Gastrocnemius medialis (tissue), 4 donors: ENCODE measurements at regions not wholly inside any gene's neighbourhood (a gene's known extent, or its start where the extent isn't known, plus 50 kb on each side); places are given as distances from the start of the nearest gene placed in this dataset.

ENCODE experiments used
- ATAC-seq, 2 donors: fragments of 150-250 bp; one replicate each; pipeline ENCODE4 v1.9.1; 2016
- DNase-seq, 2 donors: peaks; one replicate each; pipeline ENCODE4 v3.0.0-alpha.2; 2019
- H3K27ac ChIP-seq, 4 donors: fragments of 200-600 bp; sonication (generic); 1 replicate in 1 of 4; 2 replicates in 3 of 4; pipeline ENCODE4 v1.5.1; 2016 to 2018; ENCODE audit warnings: mild to moderate bottlenecking in 2 of 4, moderate library complexity in 1 of 4
- H3K27me3 ChIP-seq, 3 donors: fragments of 200-600 bp; sonication (generic) in 2 of 3; 1 replicate in 1 of 3; 2 replicates in 2 of 3; pipeline versions ENCODE4 v1.5.1 to v1.6.0; 2016 to 2019; ENCODE audit warnings: mild to moderate bottlenecking in 1 of 3, moderate library complexity in 1 of 3
- H3K36me3 ChIP-seq, 2 donors: fragments of 200-600 bp; sonication (generic) in 1 of 2; one replicate each; pipeline ENCODE4 v1.5.1; 2017 to 2018
- H3K4me1 ChIP-seq, 2 donors: fragments of 200-600 bp; sonication (generic) in 1 of 2; one replicate each; pipeline ENCODE4 v1.5.1; 2016 to 2017; ENCODE audit warnings: mild to moderate bottlenecking in 2 of 2
- H3K4me3 ChIP-seq, 4 donors: fragments of 200-600 bp; sonication (generic) in 3 of 4; 1 replicate in 1 of 4; 2 replicates in 3 of 4; pipeline ENCODE4 v1.5.1; 2016 to 2019; ENCODE audit warnings: mild to moderate bottlenecking in 2 of 4
- H3K9me3 ChIP-seq, 3 donors: fragments of 200-600 bp; sonication (generic) in 2 of 3; 1 replicate in 1 of 3; 2 replicates in 2 of 3; pipeline ENCODE4 v1.5.1; 2016 to 2019
- POLR2A ChIP-seq, 2 donors: fragments of 450-650 bp; IDR thresholded peaks; one replicate each; pipeline ENCODE4 v1.6.1; 2017; ENCODE audit warnings: antibody characterized with exemption in 2 of 2, mild to moderate bottlenecking in 2 of 2, moderate library complexity in 2 of 2
- in situ Hi-C, 4 donors: fragments of 200-750 bp; cut with MboI; loops; one replicate each; pipeline versions ENCODE4 v1.15.0 to v1.8.0; 2017; ENCODE audit warnings: low sequenced_read_pairs in 4 of 4
- intact Hi-C: fragments of 100-400 bp; cut with DNase I; formaldehyde crosslinking; loops from one replicate; pipeline ENCODE4 v1.15.1; 2023; ENCODE audit warnings: low total_unique reads
- TF ChIP-seq, protein P1 (sequence below), 5 experiments: fragments of 450-650 bp in 3 of 5; fragments of 200-600 bp in 2 of 5; sonication (generic) in 2 of 5; IDR thresholded peaks in 4 of 5; conservative IDR thresholded peaks in 1 of 5; 1 replicate in 4 of 5; 2 replicates in 1 of 5; pipeline ENCODE4 v1.5.1; 2016 to 2019; ENCODE audit warnings: antibody characterized with exemption in 5 of 5, mild to moderate bottlenecking in 3 of 5, moderate library complexity in 3 of 5

- H3K4me1 ChIP-seq: no peaks in the 10 kb centered on the region
- no peaks in the 10 kb centered on the region for H3K27me3 ChIP-seq
- no peak overlapping the region for H3K4me3 ChIP-seq
- ATAC-seq (no peak), DNase-seq (no peak)
- TF ChIP-seq POLR2A (IDR thresholded peaks at IDR 0.05): no peak
- TF ChIP-seq, protein P1, sequence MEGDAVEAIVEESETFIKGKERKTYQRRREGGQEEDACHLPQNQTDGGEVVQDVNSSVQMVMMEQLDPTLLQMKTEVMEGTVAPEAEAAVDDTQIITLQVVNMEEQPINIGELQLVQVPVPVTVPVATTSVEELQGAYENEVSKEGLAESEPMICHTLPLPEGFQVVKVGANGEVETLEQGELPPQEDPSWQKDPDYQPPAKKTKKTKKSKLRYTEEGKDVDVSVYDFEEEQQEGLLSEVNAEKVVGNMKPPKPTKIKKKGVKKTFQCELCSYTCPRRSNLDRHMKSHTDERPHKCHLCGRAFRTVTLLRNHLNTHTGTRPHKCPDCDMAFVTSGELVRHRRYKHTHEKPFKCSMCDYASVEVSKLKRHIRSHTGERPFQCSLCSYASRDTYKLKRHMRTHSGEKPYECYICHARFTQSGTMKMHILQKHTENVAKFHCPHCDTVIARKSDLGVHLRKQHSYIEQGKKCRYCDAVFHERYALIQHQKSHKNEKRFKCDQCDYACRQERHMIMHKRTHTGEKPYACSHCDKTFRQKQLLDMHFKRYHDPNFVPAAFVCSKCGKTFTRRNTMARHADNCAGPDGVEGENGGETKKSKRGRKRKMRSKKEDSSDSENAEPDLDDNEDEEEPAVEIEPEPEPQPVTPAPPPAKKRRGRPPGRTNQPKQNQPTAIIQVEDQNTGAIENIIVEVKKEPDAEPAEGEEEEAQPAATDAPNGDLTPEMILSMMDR (IDR thresholded peaks at IDR 0.05 in 4 of 5, conservative IDR thresholded peaks at IDR 0.05 in 1 of 5): no peak
- H3K27ac ChIP-seq: no peak overlapping the region
- H3K9me3 ChIP-seq: no peaks in the 10 kb centered on the region
- in situ Hi-C loops (no loop called here), intact Hi-C loops (no loop called here)
- no peaks in the 10 kb centered on the region for H3K36me3 ChIP-seq
These were observed 541.4 kb downstream of the TRIML1 start for GRCh38 chr4:188680667-188681063.

DNA sequence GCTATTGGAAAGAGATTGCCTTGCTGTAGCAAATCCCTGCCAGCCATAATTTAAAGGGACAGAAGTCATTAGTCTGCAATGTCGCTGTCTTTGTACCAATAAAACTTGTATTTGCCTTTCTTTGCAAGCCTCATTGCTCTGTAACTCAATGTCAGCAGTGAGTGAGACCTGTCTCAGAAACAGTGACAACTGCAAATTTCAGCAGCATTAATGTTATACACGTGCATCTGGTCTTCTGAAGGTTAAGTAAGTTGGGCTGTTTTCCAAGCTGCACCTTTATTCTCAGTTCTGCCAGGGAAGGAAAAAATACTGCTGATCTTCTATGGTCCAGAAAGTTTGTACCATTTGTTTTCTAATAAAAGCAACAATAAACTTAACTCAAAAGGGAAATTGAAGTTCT, 543.1 kb downstream of the TRIML1 start:
- Histone ChIP-seq H3K9me3 (no peaks in the 10 kb centered on the region), H3K27ac (no peak overlapping the region), H3K4me3 (no peak overlapping the region), H3K4me1 (no peaks in the 10 kb centered on the region), H3K27me3 (no peaks in the 10 kb centered on the region), H3K36me3 (no peaks in the 10 kb centered on the region)
- ATAC-seq: no peak
- in situ Hi-C loops (no loop called here), intact Hi-C loops (no loop called here)
- TF ChIP-seq POLR2A (IDR thresholded peaks at IDR 0.05): no peak
- TF ChIP-seq, protein P1 (IDR thresholded peaks at IDR 0.05 in 4 of 5, conservative IDR thresholded peaks at IDR 0.05 in 1 of 5): no peak
- no peak for DNase-seq

- H3K36me3 ChIP-seq: no peaks in the 10 kb centered on the region
- no peaks in the 10 kb centered on the region for H3K27me3 ChIP-seq
- TF ChIP-seq POLR2A (IDR thresholded peaks at IDR 0.05): no peak
- TF ChIP-seq, protein P1 (IDR thresholded peaks at IDR 0.05 in 4 of 5, conservative IDR thresholded peaks at IDR 0.05 in 1 of 5): no peak
- no peaks in the 10 kb centered on the region for H3K9me3 ChIP-seq
- DNase-seq (no peak), ATAC-seq (no peak)
- no peak overlapping the region for H3K4me3 ChIP-seq
- no peaks in the 10 kb centered on the region for H3K4me1 ChIP-seq
- no peak overlapping the region for H3K27ac ChIP-seq
- intact Hi-C loops: no loop called here
- in situ Hi-C loops: no loop called here
These were observed 544.3 kb downstream of the TRIML1 start for GRCh38 chr4:188683571-188683970.

- Histone ChIP-seq H3K9me3 (no peaks in the 10 kb centered on the region), H3K4me1 (no peaks in the 10 kb centered on the region), H3K27ac (no peak overlapping the region), H3K4me3 (no peak overlapping the region), H3K36me3 (no peaks in the 10 kb centered on the region), H3K27me3 (no peaks in the 10 kb centered on the region)
- in situ Hi-C loops (no loop called here), intact Hi-C loops (no loop called here)
- no peak for ATAC-seq
- no peak for TF ChIP-seq POLR2A (IDR thresholded peaks at IDR 0.05)
- TF ChIP-seq, protein P1 (IDR thresholded peaks at IDR 0.05 in 4 of 5, conservative IDR thresholded peaks at IDR 0.05 in 1 of 5): no peak
- DNase-seq: no peak
These were observed 549.7 kb downstream of the TRIML1 start for GRCh38 chr4:188688956-188689355.

- intact Hi-C loops: no loop called here
These were observed 552.6 kb downstream of the TRIML1 start for GRCh38 chr4:188691811-188692210.

More at GRCh38 chr4:188691811-188692210, 552.6 kb downstream of the TRIML1 start:
- no peaks in the 10 kb centered on the region for H3K36me3 ChIP-seq
- DNase-seq (no peak), ATAC-seq (no peak)
- TF ChIP-seq POLR2A (IDR thresholded peaks at IDR 0.05): no peak
- TF ChIP-seq, protein P1 (IDR thresholded peaks at IDR 0.05 in 4 of 5, conservative IDR thresholded peaks at IDR 0.05 in 1 of 5): no peak
- no peaks in the 10 kb centered on the region for H3K27me3 ChIP-seq
- in situ Hi-C loops: no loop called here
- no peak overlapping the region for H3K4me3 ChIP-seq
- H3K27ac ChIP-seq: no peak overlapping the region
- no peaks in the 10 kb centered on the region for H3K9me3 ChIP-seq
- no peaks in the 10 kb centered on the region for H3K4me1 ChIP-seq
